Immature natural killer cell (primary cell): ENCODE measurements at regions not wholly inside any gene's neighbourhood (a gene's known extent, or its start where the extent isn't known, plus 50 kb on each side); places are given as distances from the start of the nearest gene placed in this dataset.

Experiments
- DNase-seq, 3 donors: peaks; one replicate each; pipeline ENCODE4 v3.0.0; 2022; ENCODE audit warnings: mixed read lengths in 1 of 3
- H3K27ac Mint-ChIP-seq, 6 donors: one replicate each; pipeline ENCODE4 v1.8.0; 2020; ENCODE audit warnings: mixed read lengths in 6 of 6, mild to moderate bottlenecking in 5 of 6, inconsistent platforms in 4 of 6, moderate library complexity in 3 of 6
- H3K27me3 Mint-ChIP-seq, 3 donors: one replicate each; pipeline ENCODE4 v1.8.0; 2020 to 2021; ENCODE audit warnings: low read depth in 3 of 3, mild to moderate bottlenecking in 3 of 3, mixed read lengths in 3 of 3, moderate library complexity in 3 of 3, inconsistent platforms in 1 of 3
- H3K36me3 Mint-ChIP-seq, 3 donors: one replicate each; pipeline ENCODE4 v1.8.0; 2020; ENCODE audit warnings: mixed read lengths in 3 of 3, inconsistent platforms in 2 of 3, mild to moderate bottlenecking in 2 of 3
- H3K4me1 Mint-ChIP-seq, 2 donors: one replicate each; pipeline ENCODE4 v1.8.0; 2020; ENCODE audit warnings: inconsistent platforms in 2 of 2, mild to moderate bottlenecking in 2 of 2, mixed read lengths in 2 of 2, moderate library complexity in 1 of 2
- H3K4me3 Mint-ChIP-seq, 5 donors: one replicate each; pipeline ENCODE4 v1.8.0; 2020; ENCODE audit warnings: mild to moderate bottlenecking in 5 of 5, mixed read lengths in 5 of 5, inconsistent platforms in 3 of 5, moderate library complexity in 3 of 5
- H3K9me3 Mint-ChIP-seq, 6 donors: one replicate each; pipeline ENCODE4 v1.8.0; 2020; ENCODE audit warnings: mild to moderate bottlenecking in 6 of 6, mixed read lengths in 6 of 6, inconsistent platforms in 4 of 6, moderate library complexity in 3 of 6

- H3K9me3 Mint-ChIP-seq: peaks cover 0 to 21% (median 6%) of the 10 kb centered on the region in 6 donors
- H3K4me3 Mint-ChIP-seq: no peak overlapping the region
- H3K36me3 Mint-ChIP-seq: no peaks in the 10 kb centered on the region
- H3K27ac Mint-ChIP-seq: no peak overlapping the region
- H3K27me3 Mint-ChIP-seq: peaks cover 0 to 2% (median 0%) of the 10 kb centered on the region in 3 donors
- no peak for DNase-seq
- no peaks in the 10 kb centered on the region for H3K4me1 Mint-ChIP-seq
Measured at GRCh38 chr15:87416591-87417257, 839.8 kb downstream of the NTRK3 start.

- DNase-seq: no peak
- no peaks in the 10 kb centered on the region for H3K36me3 Mint-ChIP-seq
- H3K27me3 Mint-ChIP-seq: peaks cover 0 to 2% (median 0%) of the 10 kb centered on the region in 3 donors
- H3K27ac Mint-ChIP-seq: no peak overlapping the region
- H3K9me3 Mint-ChIP-seq: peaks cover 0 to 16% (median 3%) of the 10 kb centered on the region in 6 donors
- H3K4me3 Mint-ChIP-seq: no peak overlapping the region
- no peaks in the 10 kb centered on the region for H3K4me1 Mint-ChIP-seq
Measured at GRCh38 chr15:87408902-87409301, 847.6 kb downstream of the NTRK3 start.

GRCh38 chr15:87403973-87404372 is 852.6 kb downstream of the NTRK3 start:
- Mint-ChIP-seq H3K4me3 (no peak overlapping the region), H3K27ac (no peak overlapping the region), H3K9me3 (peaks cover 0 to 18% (median 3%) of the 10 kb centered on the region in 6 donors), H3K27me3 (peaks cover 0 to 2% (median 0%) of the 10 kb centered on the region in 3 donors), H3K36me3 (no peaks in the 10 kb centered on the region), H3K4me1 (no peaks in the 10 kb centered on the region)
- DNase-seq: no peak

GRCh38 chr15:87401973-87402372 is 854.6 kb downstream of the NTRK3 start:
- H3K9me3 Mint-ChIP-seq: peaks cover 0 to 23% (median 6%) of the 10 kb centered on the region in 6 donors
- H3K4me1 Mint-ChIP-seq: no peaks in the 10 kb centered on the region
- no peak overlapping the region for H3K4me3 Mint-ChIP-seq
- no peak overlapping the region for H3K27ac Mint-ChIP-seq
- H3K27me3 Mint-ChIP-seq: peaks cover 0 to 2% (median 0%) of the 10 kb centered on the region in 3 donors
- no peak for DNase-seq
- no peaks in the 10 kb centered on the region for H3K36me3 Mint-ChIP-seq

- no peak for DNase-seq
- Mint-ChIP-seq H3K4me3 (no peak overlapping the region), H3K27me3 (peaks cover 0 to 1% (median 0%) of the 10 kb centered on the region in 3 donors), H3K36me3 (no peaks in the 10 kb centered on the region), H3K27ac (no peak overlapping the region), H3K4me1 (no peaks in the 10 kb centered on the region), H3K9me3 (peaks cover 0 to 30% (median 9%) of the 10 kb centered on the region in 6 donors)
Measured at GRCh38 chr15:87394676-87395075, 861.9 kb downstream of the NTRK3 start.

GRCh38 chr15:87387766-87388165 is 868.8 kb downstream of the NTRK3 start:
- Mint-ChIP-seq H3K27ac (no peak overlapping the region), H3K4me1 (no peaks in the 10 kb centered on the region), H3K9me3 (peaks cover 3 to 33% (median 14%) of the 10 kb centered on the region in 6 donors), H3K36me3 (no peaks in the 10 kb centered on the region), H3K27me3 (no peaks in the 10 kb centered on the region), H3K4me3 (no peak overlapping the region)
- DNase-seq: no peak

- Mint-ChIP-seq H3K27me3 (peaks cover 2 to 5% (median 5%) of the 10 kb centered on the region in 3 donors), H3K4me1 (no peaks in the 10 kb centered on the region), H3K36me3 (no peaks in the 10 kb centered on the region), H3K9me3 (peaks cover 0 to 17% (median 10%) of the 10 kb centered on the region in 6 donors), H3K4me3 (no peak overlapping the region), H3K27ac (no peak overlapping the region)
- no peak for DNase-seq
Measured at GRCh38 chr15:87374339-87374738, 882.2 kb downstream of the NTRK3 start.

- peaks cover 0 to 19% (median 12%) of the 10 kb centered on the region in 6 donors for H3K9me3 Mint-ChIP-seq
Measured at GRCh38 chr15:87369269-87369668, 887.3 kb downstream of the NTRK3 start.

GRCh38 chr15:87368511-87368910 is 888.0 kb downstream of the NTRK3 start:
- Mint-ChIP-seq H3K4me3 (no peak overlapping the region), H3K9me3 (peaks cover 0 to 16% (median 9%) of the 10 kb centered on the region in 6 donors)

More at GRCh38 chr15:87369269-87369668, 887.3 kb downstream of the NTRK3 start:
- Mint-ChIP-seq H3K4me3 (no peak overlapping the region), H3K27me3 (peaks cover 2 to 5% (median 2%) of the 10 kb centered on the region in 3 donors), H3K36me3 (no peaks in the 10 kb centered on the region), H3K27ac (no peak overlapping the region), H3K4me1 (no peaks in the 10 kb centered on the region)
- no peak for DNase-seq

GRCh38 chr15:87365186-87365585 is 891.4 kb downstream of the NTRK3 start:
- no peaks in the 10 kb centered on the region for H3K4me1 Mint-ChIP-seq
- H3K27me3 Mint-ChIP-seq: peaks cover 0 to 2% (median 0%) of the 10 kb centered on the region in 3 donors
- DNase-seq: no peak
- no peak overlapping the region for H3K27ac Mint-ChIP-seq
- no peak overlapping the region for H3K4me3 Mint-ChIP-seq
- no peaks in the 10 kb centered on the region for H3K36me3 Mint-ChIP-seq
- peaks cover 0 to 16% (median 6%) of the 10 kb centered on the region in 6 donors for H3K9me3 Mint-ChIP-seq

More at GRCh38 chr15:87368511-87368910, 888.0 kb downstream of the NTRK3 start:
- Mint-ChIP-seq H3K27me3 (peaks cover 2 to 5% (median 2%) of the 10 kb centered on the region in 3 donors), H3K36me3 (no peaks in the 10 kb centered on the region), H3K27ac (no peak overlapping the region), H3K4me1 (no peaks in the 10 kb centered on the region)
- no peak for DNase-seq

GRCh38 chr15:87362531-87362930 is 894.0 kb downstream of the NTRK3 start:
- Mint-ChIP-seq H3K4me1 (no peaks in the 10 kb centered on the region), H3K27me3 (peaks cover 0 to 2% (median 0%) of the 10 kb centered on the region in 3 donors), H3K36me3 (no peaks in the 10 kb centered on the region), H3K9me3 (peaks cover 0 to 16% (median 3%) of the 10 kb centered on the region in 6 donors), H3K4me3 (no peak overlapping the region), H3K27ac (no peak overlapping the region)
- DNase-seq: no peak

- no peaks in the 10 kb centered on the region for H3K4me1 Mint-ChIP-seq
- no peak for DNase-seq
- no peak overlapping the region for H3K27ac Mint-ChIP-seq
- H3K36me3 Mint-ChIP-seq: no peaks in the 10 kb centered on the region
- H3K9me3 Mint-ChIP-seq: peaks cover 0 to 4% (median under 1%) of the 10 kb centered on the region in 6 donors
- no peaks in the 10 kb centered on the region for H3K27me3 Mint-ChIP-seq
- no peak overlapping the region for H3K4me3 Mint-ChIP-seq
Measured at GRCh38 chr15:87357637-87358313, 898.8 kb downstream of the NTRK3 start.

- no peaks in the 10 kb centered on the region for H3K27me3 Mint-ChIP-seq
- H3K4me1 Mint-ChIP-seq: no peaks in the 10 kb centered on the region
- no peak overlapping the region for H3K27ac Mint-ChIP-seq
- no peak overlapping the region for H3K4me3 Mint-ChIP-seq
- H3K9me3 Mint-ChIP-seq: peaks cover 0 to 10% (median 3%) of the 10 kb centered on the region in 6 donors
- no peaks in the 10 kb centered on the region for H3K36me3 Mint-ChIP-seq
- DNase-seq: no peak
Measured at GRCh38 chr15:87355946-87356345, 900.6 kb downstream of the NTRK3 start.

GRCh38 chr15:87354661-87355410 is 901.7 kb downstream of the NTRK3 start:
- H3K27ac Mint-ChIP-seq: no peak overlapping the region
- peaks cover 0 to 13% (median 3%) of the 10 kb centered on the region in 6 donors for H3K9me3 Mint-ChIP-seq
- no peak overlapping the region for H3K4me3 Mint-ChIP-seq
- DNase-seq: no peak
- H3K4me1 Mint-ChIP-seq: no peaks in the 10 kb centered on the region
- H3K36me3 Mint-ChIP-seq: no peaks in the 10 kb centered on the region
- no peaks in the 10 kb centered on the region for H3K27me3 Mint-ChIP-seq
